GM12878 (cell line): ENCODE measurements at regions not wholly inside any gene's neighbourhood (a gene's known extent, or its start where the extent isn't known, plus 50 kb on each side); places are given as distances from the start of the nearest gene placed in this dataset.

Experiments
- ATAC-seq: fragments of 200-7000 bp; cut with Tn5 transposase; 3 replicates; pipeline ENCODE4 v1.9.1; 2020; ENCODE audit warnings: mild to moderate bottlenecking, moderate library complexity
- BruUV-seq: library from RNA; stranded (reverse); fragments of 400-500 nt; replicated peaks from 2 replicates; lab custom pipeline; 2021; lab: Mats Ljungman, UMichigan
- CTCF ChIA-PET: fragments of 300-600 bp; sonication (Branson Sonifier 250); formaldehyde crosslinking; extraction: SDS; loops from one replicate; lab custom pipeline; 2021; ENCODE audit warnings: inconsistent platforms; lab: Yijun Ruan, JAX
- POLR2A ChIA-PET: fragments of 350-600 bp; formaldehyde crosslinking; extraction: SDS; loops from one replicate; lab custom pipeline; 2021; ENCODE audit warnings: inconsistent platforms; lab: Charles Lee
- RAD21 ChIA-PET: fragments of 300-600 bp; sonication (Branson Sonifier 250); formaldehyde crosslinking; loops from one replicate; lab custom pipeline; 2023; ENCODE audit warnings: antibody characterized with exemption; ENCODE audit not compliant: unreplicated experiment; lab: Charles Lee
- SMC1A ChIA-PET: fragments of 300-600 bp; sonication (Branson Sonifier 250); formaldehyde crosslinking; loops from one replicate; lab custom pipeline; 2023; ENCODE audit not compliant: unreplicated experiment, uncharacterized antibody; lab: Charles Lee
- DNase-seq: peaks from one replicate; pipeline ENCODE4 v3.0.0-alpha.2; 2011; ENCODE audit warnings: low read depth, low spot score
- FAIRE-seq: peaks from 3 replicates; lab custom pipeline; 2011; peaks lifted over from hg19 to GRCh38; lab: Jason Lieb, UNC
- H2AFZ ChIP-seq: 2 replicates; pipeline ENCODE4 v1.6.0; 2011; ENCODE audit warnings: low read depth, low read length, control low read depth; ENCODE audit not compliant: control insufficient read depth
- H3K27ac ChIP-seq: 2 replicates; pipeline ENCODE4 v1.5.1; 2011; ENCODE audit warnings: control low read depth; ENCODE audit not compliant: control insufficient read depth, insufficient read depth
- H3K27me3 ChIP-seq, 2 experiments: replicated peaks in 1 of 2; 2 replicates each; pipeline versions ENCODE4 v1.6.0 to v1.6.1; 2011; ENCODE audit warnings: low read length in 1 of 2; ENCODE audit not compliant: control insufficient read depth in 2 of 2, insufficient read depth in 2 of 2
- H3K36me3 ChIP-seq, 2 experiments: 2 replicates each; pipeline ENCODE4 v1.5.1; 2011; ENCODE audit warnings: low read length in 1 of 2; ENCODE audit not compliant: control insufficient read depth in 2 of 2, insufficient read depth in 2 of 2
- H3K4me1 ChIP-seq: 2 replicates; pipeline ENCODE4 v1.6.1; 2011; ENCODE audit warnings: mild to moderate bottlenecking, low read length, moderate library complexity, mixed read lengths; ENCODE audit not compliant: control insufficient read depth, insufficient read depth
- H3K4me2 ChIP-seq: 2 replicates; pipeline ENCODE4 v1.6.0; 2011; ENCODE audit warnings: control low read depth; ENCODE audit not compliant: control insufficient read depth, insufficient read depth
- H3K4me3 ChIP-seq: fragments of 200-600 bp; sonication (generic); 2 replicates; pipeline ENCODE4 v1.5.1; 2016
- H3K79me2 ChIP-seq: 2 replicates; pipeline ENCODE4 v1.6.0; 2011; ENCODE audit warnings: low read length; ENCODE audit not compliant: control insufficient read depth, insufficient read depth
- H3K9ac ChIP-seq: 2 replicates; pipeline ENCODE4 v1.8.0; 2011; ENCODE audit warnings: low read length, control low read depth, mixed read lengths; ENCODE audit not compliant: control insufficient read depth, insufficient read depth
- H3K9me3 ChIP-seq: replicated peaks from 3 replicates; pipeline ENCODE4 v1.5.1; 2011; ENCODE audit warnings: mild to moderate bottlenecking, low read length; ENCODE audit not compliant: control insufficient read depth, insufficient read depth
- H4K20me1 ChIP-seq: 2 replicates; pipeline ENCODE4 v1.6.0; 2011; ENCODE audit not compliant: control insufficient read depth, insufficient read depth
- CHD1 ChIP-seq: IDR thresholded peaks from 2 replicates; pipeline ENCODE4 v1.6.1; 2012; ENCODE audit warnings: low read depth, low read length, improper control_type of control experiment
- CHD2 ChIP-seq: IDR thresholded peaks from 2 replicates; pipeline ENCODE4 v1.6.1; 2011; ENCODE audit warnings: low read depth, low read length, improper control_type of control experiment, borderline replicate concordance
- CHD4 ChIP-seq: fragments of 200-600 bp; sonication (generic); IDR thresholded peaks from 2 replicates; pipeline ENCODE4 v1.6.1; 2016; ENCODE audit warnings: mild to moderate bottlenecking
- CUX1 ChIP-seq: IDR thresholded peaks from 2 replicates; pipeline ENCODE4 v1.6.1; 2012; ENCODE audit warnings: improper control_type of control experiment, low read depth, low read length; ENCODE audit not compliant: insufficient replicate concordance
- HDGF ChIP-seq: fragments of 450-650 bp; IDR thresholded peaks from 2 replicates; pipeline ENCODE4 v1.6.1; 2016; ENCODE audit warnings: antibody characterized with exemption
- KLF5 ChIP-seq: fragments of 450-650 bp; IDR thresholded peaks from 2 replicates; pipeline ENCODE4 v1.6.1; 2014; ENCODE audit warnings: mild to moderate bottlenecking; ENCODE audit not compliant: partially characterized antibody
- NFIC ChIP-seq: IDR thresholded peaks from 2 replicates; pipeline ENCODE4 v1.6.1; 2012; ENCODE audit warnings: low read depth, mild to moderate bottlenecking, inconsistent platforms, low read length, moderate library complexity
- NR2C1 ChIP-seq: fragments of 450-650 bp; IDR thresholded peaks from 2 replicates; pipeline ENCODE4 v1.6.1; 2017; ENCODE audit warnings: antibody characterized with exemption, mild to moderate bottlenecking, moderate library complexity
- POLR2AphosphoS5 ChIP-seq: IDR thresholded peaks from 2 replicates; pipeline ENCODE4 v1.6.1; 2011; ENCODE audit warnings: mild to moderate bottlenecking, low read length, inconsistent platforms
- RUNX3 ChIP-seq: IDR thresholded peaks from 2 replicates; pipeline ENCODE4 v1.6.1; 2012; ENCODE audit warnings: low read length, inconsistent platforms
- SIX5 ChIP-seq: IDR thresholded peaks from 2 replicates; pipeline ENCODE4 v1.6.1; 2011; ENCODE audit warnings: mild to moderate bottlenecking, low read depth, low read length, moderate library complexity; ENCODE audit not compliant: severe bottlenecking
- ZNF274 ChIP-seq: IDR thresholded peaks from one replicate; pipeline ENCODE4 v1.8.0; 2011; ENCODE audit not compliant: insufficient read length, insufficient read depth
- WGBS: methylation state at CpG from one replicate; pipeline ENCODE4 v1.1.6; 2016; ENCODE audit warnings: low lambda C conversion rate; ENCODE audit not compliant: insufficient replicate concordance, insufficient coverage; ENCODE audit errors: missing lambda C conversion rate; 5-methylcytosine and 5-hydroxymethylcytosine counted together
- in situ Hi-C: fragments of 300-500 bp; cut with MboI; formaldehyde crosslinking; loops from 9 replicates; pipeline ENCODE4 v1.14.3; 2018; ENCODE audit warnings: mixed read lengths
- intact Hi-C: fragments of 100-400 bp; cut with micrococcal nuclease; formaldehyde crosslinking; loops from one replicate; pipeline ENCODE4 v1.14.2; 2022; ENCODE audit not compliant: unreplicated experiment

- TF ChIP-seq CHD2 (no peak), HDGF (no peak)
Measured at GRCh38 chr22:48039326-48039725, 1276.9 kb downstream of the TBC1D22A start (continued).

- Histone ChIP-seq H3K4me3 (no peak overlapping the region), H3K4me2 (no peak overlapping the region), H3K27ac (no peak overlapping the region), H3K9me3 (no peaks in the 10 kb centered on the region), H3K79me2 (no peaks in the 10 kb centered on the region), H2AFZ (no peak overlapping the region), H3K36me3 (no peaks in the 10 kb centered on the region), H3K9ac (no peak overlapping the region), H3K27me3 (0 out of 4 replicates have a peak, but pooled peaks cover 0 to 2% of the 10 kb centered on the region in 2 experiments), H4K20me1 (no peaks in the 10 kb centered on the region), H3K4me1 (no peaks in the 10 kb centered on the region)
- ChIA-PET RAD21 (no interaction called here), SMC1A (no interaction called here), CTCF (no interaction called here), POLR2A (no interaction called here)
- in situ Hi-C loops, result no loop called here
- TF ChIP-seq NFIC (no peak), ZNF274 (no peak), POLR2AphosphoS5 (no peak)
- no peak for FAIRE-seq
- WGBS, result 21% methylated on average over 4 of the region's 4 CpGs
- no peak for ATAC-seq
- DNase-seq, result no peak
- intact Hi-C loops, result no loop called here
- BruUV-seq, result no TSS peak
Measured at GRCh38 chr22:48037618-48038017, 1275.2 kb downstream of the TBC1D22A start.

GRCh38 chr22:48035897-48036296, 1273.4 kb downstream of the TBC1D22A start:
- Histone ChIP-seq H3K4me1 (no peaks in the 10 kb centered on the region), H3K27me3 (0 out of 4 replicates have a peak, but pooled peaks cover 0 to 2% of the 10 kb centered on the region in 2 experiments), H3K9ac (no peak overlapping the region), H4K20me1 (no peaks in the 10 kb centered on the region), H3K4me2 (no peak overlapping the region), H3K9me3 (no peaks in the 10 kb centered on the region), H3K27ac (no peak overlapping the region), H3K4me3 (no peak overlapping the region), H2AFZ (no peak overlapping the region), H3K79me2 (no peaks in the 10 kb centered on the region), H3K36me3 (no peaks in the 10 kb centered on the region)
- 57% methylated on average over 12 of the region's 12 CpGs for WGBS
- DNase-seq (no peak), ATAC-seq (no peak), FAIRE-seq (no peak)
- intact Hi-C loops, result no loop called here
- SMC1A ChIA-PET, result no interaction called here
- in situ Hi-C loops, result no loop called here
- RAD21 ChIA-PET, result no interaction called here
- no TSS peak for BruUV-seq
- POLR2A ChIA-PET, result no interaction called here
- CTCF ChIA-PET, result no interaction called here
- TF ChIP-seq CUX1, result no peak
- no peak for TF ChIP-seq RUNX3
- no peak for TF ChIP-seq CHD1
- no peak for TF ChIP-seq NR2C1
- TF ChIP-seq SIX5, result no peak
- no peak for TF ChIP-seq KLF5
- TF ChIP-seq CHD4, result no peak
